HG03520 (cell line): ENCODE measurements at regions not wholly inside any gene's neighbourhood (a gene's known extent, or its start where the extent isn't known, plus 50 kb on each side); places are given as distances from the start of the nearest gene placed in this dataset.
"Not testable (repeated sequence)": the region's sequence is repeated elsewhere in the genome, so short reads cannot be mapped to it uniquely, and the experiment has no call there.

Experiments
- ATAC-seq: cut with Tn5 transposase; IDR thresholded peaks from one replicate; pipeline ENCODE4 v1.9.1; 2021; ENCODE audit warnings: mild to moderate bottlenecking, moderate library complexity; ENCODE audit not compliant: unreplicated experiment

DNA sequence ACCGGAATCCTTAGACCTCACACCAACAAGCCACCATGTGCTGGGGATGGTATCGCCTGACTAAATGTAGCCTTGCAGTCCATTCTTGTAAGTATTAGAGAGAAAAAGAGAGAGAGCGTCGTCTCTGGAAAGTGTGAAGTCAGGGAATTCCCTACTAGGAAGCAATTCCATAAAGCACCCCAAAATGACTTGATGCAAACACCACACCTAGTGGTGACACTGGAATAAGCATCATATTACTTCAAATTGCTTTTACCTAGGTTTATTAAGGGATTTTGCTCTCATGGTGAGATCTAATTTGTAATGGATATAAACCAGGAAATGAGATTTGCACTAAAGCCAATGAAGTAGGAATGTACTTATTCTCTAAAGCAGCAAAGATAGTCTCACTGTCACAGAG lies 111.4 kb upstream of the METTL9 start:
- ATAC-seq: not testable (repeated sequence)

GRCh38 chr16:21499046-21499445 lies 100.3 kb upstream of the METTL9 start:
- not testable (repeated sequence) for ATAC-seq

DNA sequence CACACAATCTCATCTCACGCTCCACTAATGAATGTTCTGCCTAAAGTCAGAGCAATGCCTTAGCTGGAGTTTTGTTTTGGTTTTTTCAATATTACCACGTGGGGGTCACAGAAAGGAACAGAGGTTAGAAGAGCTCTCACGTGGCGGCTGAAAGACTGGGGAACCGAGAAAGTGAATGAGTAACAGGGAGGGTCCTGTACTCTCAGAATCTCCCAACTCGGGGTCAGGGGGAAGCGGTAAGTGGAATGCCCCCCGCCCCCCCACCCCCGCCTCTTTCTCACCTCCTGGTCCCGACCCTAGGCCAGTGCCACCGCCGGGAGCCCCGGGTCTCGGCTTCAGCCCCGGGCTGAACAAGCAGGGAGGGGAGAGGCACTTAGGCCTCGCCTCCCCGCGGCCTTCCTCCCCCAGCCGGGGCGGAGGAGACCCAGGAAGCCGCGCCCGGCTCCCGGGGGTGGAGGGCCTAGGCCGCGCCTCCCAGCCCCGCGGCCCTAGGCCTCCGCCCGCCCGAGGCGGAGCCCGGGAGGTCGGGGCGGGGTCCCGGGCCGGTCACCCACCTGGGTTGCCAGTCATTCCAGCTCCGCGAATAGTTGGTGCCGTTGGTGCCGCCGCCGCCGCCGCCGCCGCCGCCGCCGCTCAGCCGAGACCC lies 98.0 kb upstream of the METTL9 start:
- ATAC-seq: peak; percentile 37

- ATAC-seq: peak; percentile 67
Measured at GRCh38 chr16:21501869-21502667, 97.3 kb upstream of the METTL9 start.

GRCh38 chr16:21503574-21503920 lies 95.8 kb upstream of the METTL9 start:
- ATAC-seq: not testable (repeated sequence)

DNA sequence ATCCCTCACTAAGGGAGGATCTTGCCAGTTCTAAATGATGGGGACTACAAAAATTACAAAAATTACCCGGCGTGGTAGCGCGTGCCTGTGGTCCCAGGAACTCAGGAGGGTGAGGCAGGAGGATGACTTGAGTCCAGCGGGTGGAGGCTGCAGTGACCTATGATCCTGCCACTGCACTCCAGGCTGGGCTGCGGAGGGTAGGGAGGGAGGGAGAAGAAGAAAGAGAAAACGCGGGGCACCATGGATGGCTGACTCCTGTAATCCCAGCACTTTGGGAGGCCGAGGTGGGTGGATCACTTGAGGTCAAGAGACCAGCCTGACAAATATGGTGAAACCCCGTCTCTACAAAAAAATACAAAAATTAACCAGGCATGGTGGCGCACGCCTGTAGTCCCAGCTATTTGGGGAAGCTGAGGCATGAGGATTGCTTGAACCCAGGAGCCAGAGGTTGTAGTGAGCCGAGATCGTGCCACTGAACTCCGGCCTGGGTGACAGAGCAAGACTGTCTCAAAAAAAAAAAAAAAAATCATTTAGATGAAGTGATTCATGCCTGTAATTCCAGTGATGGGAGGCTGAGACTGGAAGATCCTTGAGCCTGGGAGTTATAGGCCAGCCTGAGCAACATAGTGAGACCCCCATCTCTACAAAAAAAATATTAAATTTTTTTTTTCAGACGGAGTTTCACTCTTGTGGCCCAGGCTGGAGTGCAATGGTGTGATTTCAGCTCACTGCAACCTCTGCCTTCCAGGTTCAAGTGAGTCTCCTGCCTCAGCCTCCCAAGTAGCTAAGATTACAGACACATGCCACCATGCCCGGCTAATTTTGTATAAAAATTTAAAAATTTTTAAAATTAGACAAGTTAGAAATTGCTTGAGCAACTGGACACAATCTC lies 95.2 kb upstream of the METTL9 start:
- not testable (repeated sequence) for ATAC-seq

DNA sequence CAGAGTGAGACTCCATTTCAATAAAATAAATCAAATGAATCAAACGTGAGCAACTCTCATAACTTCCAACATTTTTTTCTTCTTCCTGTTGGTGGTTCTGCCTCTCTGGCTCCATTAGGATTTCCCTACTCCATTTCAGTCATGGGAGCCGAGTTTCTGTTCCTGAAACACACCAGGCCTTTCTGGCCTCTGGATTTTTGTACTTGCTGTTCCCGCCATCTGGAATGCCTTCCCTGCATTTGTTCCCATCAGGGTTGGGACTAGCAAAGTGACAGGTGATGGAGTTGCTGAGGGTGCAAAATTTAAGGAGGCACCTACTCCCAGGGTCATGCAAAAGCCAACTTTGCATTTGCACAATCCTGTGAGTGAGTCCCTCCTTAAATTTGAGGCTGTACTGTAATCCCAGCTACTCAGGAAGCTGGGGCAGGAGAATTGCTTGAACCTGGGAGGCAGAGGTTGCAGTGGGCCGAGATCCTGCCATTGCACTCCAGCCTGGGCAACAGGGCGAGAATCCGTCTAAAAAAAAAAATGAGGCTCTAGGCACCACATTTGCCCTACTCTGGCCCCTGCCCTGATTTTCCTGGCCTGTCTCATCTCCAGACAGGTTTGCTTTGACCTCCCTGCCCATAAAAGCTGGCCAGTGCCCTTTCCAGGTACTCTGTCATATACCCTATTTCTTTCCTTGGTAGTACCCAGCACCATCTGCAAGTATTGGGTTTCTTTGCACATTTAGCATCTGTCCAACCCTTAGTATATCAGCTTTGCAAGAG lies 93.4 kb upstream of the METTL9 start:
- ATAC-seq: not testable (repeated sequence)

- ATAC-seq: peak; percentile 46
Measured at GRCh38 chr16:21506857-21507456, 92.4 kb upstream of the METTL9 start.

GRCh38 chr16:21507631-21508305 lies 91.6 kb upstream of the METTL9 start:
- not testable (repeated sequence) for ATAC-seq

DNA sequence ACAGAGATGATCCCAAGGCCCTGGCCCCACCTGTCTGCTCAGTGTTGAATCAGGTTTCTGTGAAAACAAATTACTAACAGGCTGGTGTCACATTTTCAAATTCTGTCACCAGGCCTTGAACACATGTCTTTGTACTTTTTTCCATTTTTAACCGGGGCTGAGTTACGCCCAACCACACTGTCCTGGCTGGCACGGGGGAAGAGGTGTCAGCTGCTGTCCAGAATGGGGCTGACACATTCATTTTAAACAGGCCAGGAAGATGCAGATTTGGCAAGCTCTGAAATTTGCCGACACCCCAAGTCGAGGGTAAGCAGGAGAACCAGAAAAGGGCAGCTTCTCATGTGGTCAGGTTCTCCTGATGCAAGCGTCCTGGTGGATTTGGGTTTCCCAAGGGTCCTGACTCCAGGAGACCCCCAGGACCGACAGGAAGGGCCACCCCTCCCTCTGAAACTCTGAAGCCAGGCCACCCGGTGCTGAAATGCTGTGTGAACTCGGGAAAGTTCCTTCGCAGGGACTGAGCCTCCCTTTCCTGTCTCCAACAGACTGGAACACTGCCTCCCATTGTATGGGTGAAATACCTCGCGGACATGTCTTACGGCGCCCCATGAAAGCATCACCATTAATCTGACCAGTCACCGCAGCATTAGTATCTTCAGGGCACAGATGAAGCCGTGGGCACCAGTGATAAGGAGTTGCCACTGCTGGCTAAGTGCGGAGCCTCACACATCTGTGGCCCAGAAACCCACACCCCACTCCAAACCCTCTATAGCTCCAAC lies 90.5 kb upstream of the METTL9 start:
- ATAC-seq: not testable (repeated sequence)

- ATAC-seq: not testable (repeated sequence)
Measured at GRCh38 chr16:21509437-21510086, 89.8 kb upstream of the METTL9 start.

DNA sequence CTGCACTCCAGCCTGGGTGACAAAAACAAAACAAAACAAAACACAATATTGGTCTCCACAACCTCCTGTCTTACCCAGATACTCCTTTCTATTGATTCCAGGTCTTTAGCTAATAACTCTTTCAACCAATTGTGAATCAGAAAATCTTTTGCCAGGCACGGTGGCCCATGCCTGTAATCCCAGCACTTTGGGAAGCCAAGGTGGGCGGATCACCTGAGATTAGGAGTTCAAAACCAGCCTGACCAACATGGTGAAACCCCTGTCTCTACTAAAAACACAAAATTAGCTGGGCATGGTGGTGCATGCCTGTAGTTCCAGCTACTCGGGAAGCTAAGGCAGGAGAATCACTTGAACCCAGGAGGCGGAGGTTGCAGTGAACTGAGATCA lies 88.5 kb upstream of the METTL9 start:
- ATAC-seq: not testable (repeated sequence)

- not testable (repeated sequence) for ATAC-seq
Measured at GRCh38 chr16:21511315-21512210, 87.8 kb upstream of the METTL9 start.

DNA sequence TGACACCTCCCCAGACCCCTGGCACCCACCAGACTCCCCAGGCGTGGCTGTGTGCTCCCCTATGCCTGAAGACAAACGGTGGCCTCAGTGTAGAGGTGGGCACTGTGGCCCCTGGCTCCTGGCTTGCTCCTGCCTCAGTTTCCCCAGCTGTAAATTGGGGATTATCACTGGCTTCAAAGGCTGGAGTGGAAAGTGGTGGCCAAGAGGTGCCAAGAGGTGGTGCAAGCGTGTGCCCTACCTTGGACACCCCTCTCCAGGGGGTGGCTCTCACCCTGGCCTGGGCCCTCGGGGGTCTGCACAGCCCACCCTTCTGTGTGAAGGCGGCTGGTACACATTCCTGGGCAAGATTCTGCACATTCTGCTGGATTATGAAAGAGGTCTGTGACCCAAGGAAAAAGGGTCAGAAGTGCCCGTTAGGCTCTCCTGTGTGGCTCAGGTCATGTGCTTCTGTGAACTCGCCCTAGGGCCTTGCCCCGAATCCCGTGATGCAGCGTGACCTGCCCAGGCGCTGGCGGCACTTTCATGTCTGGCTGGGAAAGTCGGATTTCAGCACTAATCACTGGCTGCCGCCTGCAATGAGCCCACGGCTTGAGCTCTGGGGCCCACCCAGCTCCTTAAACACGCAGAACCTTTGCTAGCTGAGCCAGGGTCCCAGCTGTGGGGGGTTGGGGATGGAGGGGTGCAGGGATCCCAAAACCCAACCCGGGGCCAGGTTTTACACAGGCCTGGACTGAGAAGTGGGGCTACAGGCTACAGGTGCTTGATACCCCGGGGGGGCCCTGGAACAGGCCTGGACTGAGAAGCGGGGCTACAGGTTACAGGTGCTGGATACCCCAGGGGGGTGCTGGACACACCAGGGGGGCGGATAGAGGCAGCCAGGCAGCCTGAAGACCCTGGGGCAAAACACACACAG lies 86.8 kb upstream of the METTL9 start:
- not testable (repeated sequence) for ATAC-seq

DNA sequence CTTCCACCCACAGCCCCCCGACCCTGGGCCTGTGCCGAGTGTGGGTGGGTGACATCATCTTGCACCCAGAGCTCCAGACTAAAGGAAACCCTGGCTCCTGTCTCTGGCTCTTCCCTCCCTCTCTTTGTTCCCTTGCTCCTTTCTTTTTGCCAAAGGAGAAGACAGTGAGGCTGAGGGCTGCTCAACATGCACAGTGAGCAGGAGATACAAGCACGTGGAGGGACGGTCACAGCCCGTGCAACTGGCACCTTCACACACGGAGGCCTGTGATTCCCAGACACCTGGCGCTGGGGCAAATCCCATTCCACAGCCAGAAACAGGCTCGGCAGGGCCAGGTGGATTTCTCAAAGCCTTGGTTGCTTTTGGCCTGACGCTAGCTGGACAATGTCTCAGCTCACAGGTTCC lies 86.0 kb upstream of the METTL9 start:
- not testable (repeated sequence) for ATAC-seq

- not testable (repeated sequence) for ATAC-seq
Measured at GRCh38 chr16:21513812-21514473, 85.4 kb upstream of the METTL9 start.
